GM10266 (cell line): ENCODE measurements at regions not wholly inside any gene's neighbourhood (a gene's known extent, or its start where the extent isn't known, plus 50 kb on each side); places are given as distances from the start of the nearest gene placed in this dataset.

Experiments
- DNase-seq: peaks from one replicate; pipeline ENCODE4 v3.0.0; 2012; ENCODE audit errors: extremely low spot score
- CTCF ChIP-seq: IDR thresholded peaks from 2 replicates; pipeline ENCODE4 v1.5.1; 2012; ENCODE audit warnings: mild to moderate bottlenecking, low read depth; ENCODE audit not compliant: control insufficient read depth, insufficient read depth; ENCODE audit errors: missing control alignments

- TF ChIP-seq CTCF: no peak
- no peak for DNase-seq
Measured at GRCh38 chr5:159638954-159639559, 277.2 kb upstream of the ADRA1B start.

- DNase-seq: no peak
- TF ChIP-seq CTCF: no peak
Measured at GRCh38 chr5:159639590-159639989, 276.7 kb upstream of the ADRA1B start.

GRCh38 chr5:159640446-159640845 lies 275.8 kb upstream of the ADRA1B start:
- no peak for DNase-seq

GRCh38 chr5:159640921-159641320 lies 275.4 kb upstream of the ADRA1B start:
- TF ChIP-seq CTCF: no peak
- DNase-seq: no peak

More at GRCh38 chr5:159640446-159640845, 275.8 kb upstream of the ADRA1B start:
- TF ChIP-seq CTCF: no peak

- TF ChIP-seq CTCF: no peak
- no peak for DNase-seq
Measured at GRCh38 chr5:159641371-159642039, 274.8 kb upstream of the ADRA1B start.

- TF ChIP-seq CTCF: no peak
- no peak for DNase-seq
Measured at GRCh38 chr5:159642379-159642778, 273.9 kb upstream of the ADRA1B start.

GRCh38 chr5:159644053-159644452 lies 272.2 kb upstream of the ADRA1B start:
- DNase-seq: no peak
- TF ChIP-seq CTCF: no peak
